B cell (primary cell): ENCODE measurements at regions not wholly inside any gene's neighbourhood (a gene's known extent, or its start where the extent isn't known, plus 50 kb on each side); places are given as distances from the start of the nearest gene placed in this dataset.

ENCODE experiments used
- ATAC-seq: fragments of 200-7000 bp; cut with Tn5 transposase; one replicate; pipeline ENCODE4 v1.10.0; 2021; ENCODE audit warnings: low read depth, mild to moderate bottlenecking, moderate number of reproducible peaks, moderate library complexity
- CTCF ChIA-PET: fragments of 350-600 bp; sonication (Branson Sonifier 250); formaldehyde crosslinking; loops from one replicate; lab custom pipeline; 2021; ENCODE audit warnings: antibody characterized with exemption, inconsistent platforms; lab: Charles Lee
- POLR2A ChIA-PET: fragments of 350-600 bp; sonication (Branson Sonifier 250); formaldehyde crosslinking; loops from one replicate; lab custom pipeline; 2021; ENCODE audit warnings: antibody characterized with exemption; lab: Charles Lee
- DNase-seq: peaks from one replicate; pipeline ENCODE4 v3.0.0; 2013
- H2AFZ ChIP-seq: 2 replicates; pipeline ENCODE4 v1.6.1; 2012; ENCODE audit warnings: mild to moderate bottlenecking, low read depth, low read length; ENCODE audit not compliant: insufficient read depth, poor library complexity, severe bottlenecking
- H3K27ac ChIP-seq, 2 donors: 1 replicate in 1 of 2; 2 replicates in 1 of 2; pipeline ENCODE4 v1.5.1; 2012 to 2013; ENCODE audit warnings: low read length in 2 of 2, mild to moderate bottlenecking in 2 of 2, moderate library complexity in 1 of 2
- H3K27me3 ChIP-seq, 4 experiments: fragments of 200-600 bp in 1 of 4; sonication (generic) in 1 of 4; replicated peaks in 1 of 4; 1 replicate in 2 of 4; 2 replicates in 2 of 4; pipeline versions ENCODE4 v1.6.1 to v1.7.0; 2013 to 2016; ENCODE audit warnings: low read length in 3 of 4, mild to moderate bottlenecking in 2 of 4, mixed read lengths in 1 of 4, moderate library complexity in 1 of 4; ENCODE audit not compliant: insufficient read depth in 4 of 4, control insufficient read depth in 3 of 4; ENCODE audit errors: control extremely low read depth in 1 of 4
- H3K36me3 ChIP-seq, 2 experiments: replicated peaks in 1 of 2; 1 replicate in 1 of 2; 2 replicates in 1 of 2; pipeline versions ENCODE4 v1.6.1 to v1.7.1; 2013; ENCODE audit warnings: low read length in 1 of 2; ENCODE audit not compliant: insufficient read depth in 2 of 2, control insufficient read depth in 1 of 2; ENCODE audit errors: control extremely low read depth in 1 of 2, extremely low read depth in 1 of 2
- H3K4me1 ChIP-seq, 2 donors: fragments of 200-600 bp in 1 of 2; sonication (generic) in 1 of 2; 1 replicate in 1 of 2; 2 replicates in 1 of 2; pipeline versions ENCODE4 v1.5.1 to v1.6.1; 2013 to 2017; ENCODE audit warnings: low read length in 2 of 2; ENCODE audit not compliant: control insufficient read depth in 2 of 2, insufficient read depth in 2 of 2
- H3K4me2 ChIP-seq: replicated peaks from 2 replicates; pipeline ENCODE3; 2012; ENCODE audit warnings: mild to moderate bottlenecking, low read depth, low read length; ENCODE audit not compliant: poor library complexity, severe bottlenecking
- H3K4me3 ChIP-seq, 5 experiments: fragments of 200-600 bp in 1 of 5; sonication (generic) in 1 of 5; 1 replicate in 3 of 5; 2 replicates in 2 of 5; pipeline versions ENCODE4 v1.5.1 to v1.7.0; 2011 to 2016; ENCODE audit warnings: low read length in 4 of 5, mild to moderate bottlenecking in 4 of 5, low read depth in 2 of 5, control low read depth in 1 of 5, moderate library complexity in 1 of 5; ENCODE audit not compliant: insufficient read depth in 1 of 5; ENCODE audit errors: control extremely low read depth in 1 of 5, extremely low read depth in 1 of 5
- H3K79me2 ChIP-seq: fragments of 200-600 bp; sonication (generic); one replicate; pipeline ENCODE4 v1.6.0; 2016; ENCODE audit warnings: low read length; ENCODE audit not compliant: control insufficient read depth, insufficient read depth
- H3K9ac ChIP-seq: fragments of 200-600 bp; sonication (generic); 2 replicates; pipeline ENCODE4 v1.6.1; 2017; ENCODE audit warnings: mild to moderate bottlenecking, low read length, moderate library complexity
- H3K9me3 ChIP-seq, 3 donors: one replicate each; pipeline versions ENCODE4 v1.6.1 to v1.7.1; 2013; ENCODE audit warnings: low read length in 2 of 3; ENCODE audit not compliant: control insufficient read depth in 2 of 3, insufficient read depth in 1 of 3; ENCODE audit errors: control extremely low read depth in 1 of 3
- H4K20me1 ChIP-seq: 2 replicates; pipeline ENCODE4 v1.6.0; 2012; ENCODE audit warnings: mild to moderate bottlenecking, low read length; ENCODE audit not compliant: insufficient read depth, control insufficient read depth, poor library complexity, severe bottlenecking
- H3K27ac Mint-ChIP-seq: one replicate; pipeline ENCODE4 v1.8.0; 2021; ENCODE audit warnings: mixed read lengths
- H3K27me3 Mint-ChIP-seq: one replicate; pipeline ENCODE4 v1.8.0; 2021; ENCODE audit warnings: mixed read lengths
- H3K4me1 Mint-ChIP-seq: one replicate; pipeline ENCODE4 v1.8.0; 2021; ENCODE audit warnings: mixed read lengths
- H3K4me3 Mint-ChIP-seq: one replicate; pipeline ENCODE4 v1.8.0; 2021; ENCODE audit warnings: mixed read lengths
- H3K9me3 Mint-ChIP-seq: one replicate; pipeline ENCODE4 v1.8.0; 2022; ENCODE audit warnings: mixed read lengths; ENCODE audit not compliant: insufficient read depth
- CTCF ChIP-seq: fragments of 200-600 bp; IDR thresholded peaks from one replicate; pipeline ENCODE4 v1.8.0; 2022; ENCODE audit warnings: antibody characterized with exemption, mild to moderate bottlenecking
- EZH2 ChIP-seq: IDR thresholded peaks from 2 replicates; pipeline ENCODE4 v1.6.1; 2012; ENCODE audit warnings: borderline replicate concordance, low read depth, mild to moderate bottlenecking, moderate library complexity, low read length; ENCODE audit not compliant: insufficient read depth, poor library complexity, severe bottlenecking
- WGBS: methylation state at CpG from one replicate; pipeline ENCODE4 v1.1.5; 2013; ENCODE audit warnings: missing lambda C conversion rate; ENCODE audit not compliant: insufficient coverage; 5-methylcytosine and 5-hydroxymethylcytosine counted together
- intact Hi-C: fragments of 100-400 bp; cut with micrococcal nuclease; formaldehyde crosslinking; loops from one replicate; pipeline ENCODE4 v1.10.0; 2022

GRCh38 chr3:162287600-162287999, 791.0 kb downstream of the OTOL1 start:
- DNase-seq, result no peak
- no peaks in the 10 kb centered on the region for H3K9me3 Mint-ChIP-seq
- ATAC-seq, result no peak
- ChIA-PET CTCF (no interaction called here), POLR2A (no interaction called here)
- no CpG with 5 or more reads among the region's 2 CpGs for WGBS
- Histone ChIP-seq H3K27ac (no peak overlapping the region), H3K27me3 (no peaks in the 10 kb centered on the region), H3K9ac (no peak overlapping the region), H2AFZ (no peak overlapping the region), H3K36me3 (no peaks in the 10 kb centered on the region), H3K4me3 (no peak overlapping the region), H3K4me1 (no peaks in the 10 kb centered on the region), H3K4me2 (no peak overlapping the region), H4K20me1 (no peaks in the 10 kb centered on the region), H3K79me2 (no peaks in the 10 kb centered on the region), H3K9me3 (no peaks in the 10 kb centered on the region)
- TF ChIP-seq CTCF (no peak), EZH2 (no peak)
- H3K27ac Mint-ChIP-seq, result no peak overlapping the region
- H3K27me3 Mint-ChIP-seq, result no peaks in the 10 kb centered on the region
- H3K4me3 Mint-ChIP-seq, result no peak overlapping the region
- no peaks in the 10 kb centered on the region for H3K4me1 Mint-ChIP-seq
- intact Hi-C loops, result no loop called here

GRCh38 chr3:162292409-162292808, 795.8 kb downstream of the OTOL1 start:
- ATAC-seq (no peak), DNase-seq (no peak)
- Histone ChIP-seq H3K9me3 (peaks cover 0 to 4% (median 0%) of the 10 kb centered on the region in 3 donors), H3K4me2 (no peak overlapping the region), H2AFZ (no peak overlapping the region), H3K79me2 (no peaks in the 10 kb centered on the region), H3K27me3 (no peaks in the 10 kb centered on the region), H4K20me1 (no peaks in the 10 kb centered on the region), H3K9ac (no peak overlapping the region), H3K4me3 (no peak overlapping the region), H3K4me1 (no peaks in the 10 kb centered on the region), H3K36me3 (no peaks in the 10 kb centered on the region), H3K27ac (no peak overlapping the region)
- ChIA-PET POLR2A (no interaction called here), CTCF (no interaction called here)
- Mint-ChIP-seq H3K27me3 (no peaks in the 10 kb centered on the region), H3K9me3 (peaks cover 5% of the 10 kb centered on the region), H3K4me1 (no peaks in the 10 kb centered on the region), H3K4me3 (no peak overlapping the region), H3K27ac (no peak overlapping the region)
- WGBS, result 100% methylated on average over 1 of the region's 1 CpG
- intact Hi-C loops, result no loop called here
- TF ChIP-seq CTCF (no peak), EZH2 (no peak)
